Keratinocyte (primary cell): ENCODE measurements at regions not wholly inside any gene's neighbourhood (a gene's known extent, or its start where the extent isn't known, plus 50 kb on each side); places are given as distances from the start of the nearest gene placed in this dataset.

Experiments used
- DNase-seq: peaks from one replicate; pipeline ENCODE4 v3.0.0-alpha.2; 2011; ENCODE audit warnings: low read depth, missing footprints, low spot score
- FAIRE-seq: peaks from 2 replicates; lab custom pipeline; 2011; peaks lifted over from hg19 to GRCh38; lab: Jason Lieb, UNC
- H2AFZ ChIP-seq: 2 replicates; pipeline ENCODE4 v1.6.0; 2012; ENCODE audit warnings: low read length, control low read depth, inconsistent platforms; ENCODE audit not compliant: control insufficient read depth
- H3K27ac ChIP-seq: 2 replicates; pipeline ENCODE4 v1.5.1; 2011; ENCODE audit warnings: low read length; ENCODE audit not compliant: control insufficient read depth, insufficient read depth
- H3K27me3 ChIP-seq: 3 replicates; pipeline ENCODE4 v1.6.0; 2011; ENCODE audit warnings: low read length; ENCODE audit not compliant: control insufficient read depth, insufficient read depth; ENCODE audit errors: extremely low read depth
- H3K36me3 ChIP-seq, 2 experiments: 2 replicates in 1 of 2; 3 replicates in 1 of 2; pipeline ENCODE4 v1.5.1; 2011; ENCODE audit warnings: low read length in 2 of 2, mild to moderate bottlenecking in 1 of 2; ENCODE audit not compliant: control insufficient read depth in 2 of 2, insufficient read depth in 2 of 2; ENCODE audit errors: extremely low read depth in 1 of 2
- H3K4me1 ChIP-seq: 3 replicates; pipeline ENCODE4 v1.5.1; 2011; ENCODE audit warnings: low read length; ENCODE audit not compliant: control insufficient read depth, insufficient read depth; ENCODE audit errors: extremely low read depth
- H3K4me2 ChIP-seq: 3 replicates; pipeline ENCODE4 v1.6.0; 2011; ENCODE audit warnings: low read depth, low read length; ENCODE audit not compliant: control insufficient read depth, insufficient read depth; ENCODE audit errors: extremely low read depth
- H3K4me3 ChIP-seq, 3 experiments: fragments of 200-600 bp in 1 of 3; sonication (generic) in 1 of 3; 2 replicates in 2 of 3; 3 replicates in 1 of 3; pipeline ENCODE4 v1.5.1; 2011 to 2016; ENCODE audit warnings: low read length in 3 of 3, mild to moderate bottlenecking in 3 of 3, control low read depth in 2 of 3, inconsistent platforms in 1 of 3, low read depth in 1 of 3, mixed read lengths in 1 of 3, mixed run types in 1 of 3, moderate library complexity in 1 of 3; ENCODE audit not compliant: control insufficient read depth in 2 of 3, insufficient read depth in 2 of 3; ENCODE audit errors: extremely low read depth in 1 of 3
- H3K79me2 ChIP-seq: 2 replicates; pipeline ENCODE4 v1.6.0; 2012; ENCODE audit warnings: low read length; ENCODE audit not compliant: control insufficient read depth, insufficient read depth
- H3K9ac ChIP-seq: 3 replicates; pipeline ENCODE4 v1.6.0; 2011; ENCODE audit warnings: low read length; ENCODE audit not compliant: control insufficient read depth, insufficient read depth; ENCODE audit errors: extremely low read depth
- H3K9me1 ChIP-seq: 3 replicates; pipeline ENCODE4 v1.6.0; 2011; ENCODE audit warnings: low read length; ENCODE audit not compliant: control insufficient read depth, insufficient read depth; ENCODE audit errors: extremely low read depth
- H3K9me3 ChIP-seq: 2 replicates; pipeline ENCODE4 v1.5.1; 2012; ENCODE audit warnings: low read depth, low read length; ENCODE audit not compliant: control insufficient read depth
- H4K20me1 ChIP-seq: 3 replicates; pipeline ENCODE4 v1.6.0; 2011; ENCODE audit warnings: low read length; ENCODE audit not compliant: control insufficient read depth, insufficient read depth; ENCODE audit errors: extremely low read depth
- CTCF ChIP-seq, 3 experiments: IDR thresholded peaks in 1 of 3; conservative IDR thresholded peaks in 1 of 3; optimal IDR thresholded peaks in 1 of 3; 2 replicates in 2 of 3; 3 replicates in 1 of 3; pipeline versions ENCODE3 to v1.5.1; 2011; ENCODE audit warnings: low read length in 3 of 3, mild to moderate bottlenecking in 3 of 3, moderate library complexity in 2 of 3, control low read depth in 1 of 3, inconsistent platforms in 1 of 3; ENCODE audit not compliant: insufficient read depth in 2 of 3; ENCODE audit errors: extremely low read depth in 1 of 3
- EZH2 ChIP-seq: IDR thresholded peaks from one replicate; pipeline ENCODE4 v1.6.1; 2012; ENCODE audit warnings: inconsistent platforms, mild to moderate bottlenecking, low read length, moderate library complexity
- dilution Hi-C: fragments of 300-500 bp; cut with MboI; formaldehyde crosslinking; loops from one replicate; pipeline ENCODE4 v1.7.0; 2020; ENCODE audit warnings: low sequenced_read_pairs; ENCODE audit not compliant: extremely low pct_ligation_motif_present

GRCh38 chr7:133195868-133196267, 57.0 kb upstream of the EXOC4 start:
- no peaks in the 10 kb centered on the region for H3K79me2 ChIP-seq
- H3K4me1 ChIP-seq = no peaks in the 10 kb centered on the region
- no peak for TF ChIP-seq CTCF (optimal IDR thresholded peaks at IDR 0.05 in 1 of 3, IDR thresholded peaks at IDR 0.05 in 1 of 3, conservative IDR thresholded peaks at IDR 0.05 in 1 of 3; ENCODE audit: extremely low read depth in 1 of 3, insufficient read depth in 2 of 3, low read length in 3 of 3)
- TF ChIP-seq EZH2 = no peak
- no peaks in the 10 kb centered on the region for H4K20me1 ChIP-seq
- FAIRE-seq (no peak), DNase-seq (no peak)
- no peaks in the 10 kb centered on the region for H3K36me3 ChIP-seq
- H3K9me3 ChIP-seq = no peaks in the 10 kb centered on the region
- no peak overlapping the region for H2AFZ ChIP-seq
- dilution Hi-C loops = no loop called here
- H3K9me1 ChIP-seq = no peaks in the 10 kb centered on the region
- H3K4me3 ChIP-seq = no peak overlapping the region
- H3K27me3 ChIP-seq = peaks cover 9% of the 10 kb centered on the region
- H3K27ac ChIP-seq = no peak overlapping the region
- H3K4me2 ChIP-seq = no peak overlapping the region
- H3K9ac ChIP-seq = no peak overlapping the region

GRCh38 chr7:133196856-133197612, 55.8 kb upstream of the EXOC4 start:
- no peaks in the 10 kb centered on the region for H4K20me1 ChIP-seq
- no peaks in the 10 kb centered on the region for H3K9me3 ChIP-seq
- no peak overlapping the region for H3K4me3 ChIP-seq
- H3K36me3 ChIP-seq = no peaks in the 10 kb centered on the region
- H3K9ac ChIP-seq = no peak overlapping the region
- no peaks in the 10 kb centered on the region for H3K9me1 ChIP-seq
- H3K27ac ChIP-seq = no peak overlapping the region
- FAIRE-seq = no peak
- no peak for DNase-seq
- H3K79me2 ChIP-seq = no peaks in the 10 kb centered on the region
- H3K4me2 ChIP-seq = no peak overlapping the region
- H3K4me1 ChIP-seq = no peaks in the 10 kb centered on the region
- H3K27me3 ChIP-seq = peaks cover 5% of the 10 kb centered on the region
- dilution Hi-C loops = no loop called here
- no peak overlapping the region for H2AFZ ChIP-seq
- TF ChIP-seq EZH2 (no peak), CTCF (optimal IDR thresholded peaks at IDR 0.05 in 1 of 3, IDR thresholded peaks at IDR 0.05 in 1 of 3, conservative IDR thresholded peaks at IDR 0.05 in 1 of 3; ENCODE audit: extremely low read depth in 1 of 3, insufficient read depth in 2 of 3, low read length in 3 of 3) (no peak)
